ENCODE measurements at regions not wholly inside any gene's neighbourhood (a gene's known extent, or its start where the extent isn't known, plus 50 kb on each side); places are given as distances from the start of the nearest gene placed in this dataset.
"Not testable (repeated sequence)": the region's sequence is repeated elsewhere in the genome, so short reads cannot be mapped to it uniquely, and the experiment has no call there.

DNA sequence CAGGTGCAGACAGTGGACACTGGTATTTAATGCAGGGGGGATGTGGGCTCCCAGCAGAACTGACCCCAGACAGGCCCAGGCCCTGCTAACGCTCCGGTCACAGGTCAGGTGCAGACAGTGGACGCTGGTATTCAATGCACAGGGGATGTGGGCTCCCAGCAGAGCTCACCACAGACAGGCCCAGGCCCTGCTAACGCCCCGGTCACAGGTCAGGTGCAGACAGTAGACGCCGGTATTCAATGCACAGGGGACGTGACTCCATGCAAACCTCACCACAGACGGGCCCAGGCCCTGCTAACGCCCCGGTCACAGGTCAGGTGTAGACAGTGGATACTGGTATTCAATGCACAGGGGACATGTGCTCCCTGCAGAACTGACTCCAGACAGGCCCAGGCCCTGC lies 98.0 kb downstream of the SHOX start:
- H3K27me3 ChIP-seq (ENCODE audit: low read length); ATAC-seq; H3K79me2 ChIP-seq (ENCODE audit: low read length); H3K9me2 ChIP-seq (replicated peaks; ENCODE audit: low read length); H3K27ac ChIP-seq (ENCODE audit: low read length); BruUV-seq (replicated peaks); DNase-seq; H3K4me3 ChIP-seq (ENCODE audit: low read length); H3K36me3 ChIP-seq (ENCODE audit: low read depth, low read length); H3K4me2 ChIP-seq (ENCODE audit: low read length); H2AFZ ChIP-seq (ENCODE audit: low read length); CTCF ChIA-PET; H3K9ac ChIP-seq (ENCODE audit: low read length); H3F3A ChIP-seq (ENCODE audit: low read length, unreplicated experiment); POLR2A ChIA-PET (ENCODE audit: unreplicated experiment); H4K20me1 ChIP-seq (ENCODE audit: low read length); H3K9me3 ChIP-seq (ENCODE audit: low read length); intact Hi-C loops (cut with micrococcal nuclease); H3K4me1 ChIP-seq (ENCODE audit: insufficient read depth, low read length): not testable (repeated sequence)

DNA sequence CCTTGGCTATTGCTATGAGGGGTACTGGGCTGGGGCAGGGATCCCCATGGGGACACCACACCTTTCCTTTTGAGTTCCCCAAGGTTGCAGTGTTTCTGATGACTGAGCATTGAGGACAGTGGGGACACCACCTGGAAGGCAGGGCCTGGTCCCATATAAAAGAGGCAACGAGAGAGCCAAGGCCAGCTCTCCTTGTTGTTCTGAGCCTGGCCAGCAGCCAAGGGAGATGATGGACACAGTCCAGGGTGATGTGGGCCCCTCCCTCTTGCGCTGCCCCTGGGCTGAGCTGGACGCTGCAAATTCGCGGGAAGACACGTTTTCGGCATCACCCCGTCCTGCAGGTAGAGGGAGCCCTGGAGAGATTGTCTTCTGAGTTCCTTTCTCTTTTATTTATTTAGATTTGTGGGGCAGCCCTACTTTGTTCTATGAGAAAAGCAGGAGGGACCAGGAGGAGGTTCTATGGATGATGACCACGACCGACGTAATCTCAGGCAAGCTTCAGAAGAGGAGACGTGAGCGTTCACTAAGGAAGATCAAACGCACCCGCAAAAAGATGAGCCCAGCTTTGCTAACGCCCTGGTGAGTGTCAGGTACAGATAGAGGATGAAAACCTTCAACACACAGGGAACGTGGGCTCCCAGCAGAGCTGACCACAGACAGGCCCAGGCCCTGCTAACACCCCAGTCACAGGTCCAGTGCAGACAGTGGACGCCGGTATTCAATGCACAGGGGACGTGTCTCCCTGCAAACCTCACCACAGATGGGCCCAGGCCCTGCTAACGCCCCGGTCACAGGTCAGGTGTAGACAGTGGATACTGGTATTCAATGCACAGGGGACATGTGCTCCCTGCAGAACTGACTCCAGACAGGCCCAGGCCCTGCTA lies 97.4 kb downstream of the SHOX start:
- no peak; the same call in 1 of the 2 replicates for ATAC-seq

DNA sequence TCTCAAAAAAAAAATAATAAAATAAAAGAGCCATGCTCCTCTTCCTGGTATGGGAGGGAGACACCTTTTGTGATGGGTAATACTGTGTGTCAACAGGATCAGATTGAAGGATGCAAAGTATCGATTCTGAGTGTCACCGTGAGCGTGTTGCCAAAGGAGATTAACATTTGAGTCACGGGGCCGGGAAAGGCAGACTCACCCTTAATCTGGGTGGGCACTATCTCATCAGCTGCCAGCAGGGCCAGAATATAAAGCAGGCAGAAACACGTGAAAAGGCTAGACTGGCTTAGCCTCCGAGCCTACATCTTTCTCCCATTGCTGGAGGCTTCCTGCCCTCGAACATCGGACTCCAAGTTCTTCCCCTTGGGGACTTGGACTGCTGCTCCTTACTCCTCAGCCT lies 95.4 kb downstream of the SHOX start:
- ATAC-seq, result no peak
- H2AFZ ChIP-seq (ENCODE audit: low read length), result no peak overlapping the region
- no peaks in the 10 kb centered on the region for H3K36me3 ChIP-seq (ENCODE audit: low read depth, low read length)
- no peaks in the 10 kb centered on the region for H3K27me3 ChIP-seq (ENCODE audit: low read length)
- no peaks in the 10 kb centered on the region for H3K9me3 ChIP-seq (ENCODE audit: low read length)
- DNase-seq, result no peak
- H4K20me1 ChIP-seq (ENCODE audit: low read length), result no peaks in the 10 kb centered on the region
- no peak overlapping the region for H3K9ac ChIP-seq (ENCODE audit: low read length)
- ChIA-PET POLR2A (ENCODE audit: unreplicated experiment) (no interaction called here), CTCF (no interaction called here)
- H3K79me2 ChIP-seq (ENCODE audit: low read length), result no peaks in the 10 kb centered on the region
- no peak overlapping the region for H3K4me3 ChIP-seq (ENCODE audit: low read length)
- intact Hi-C loops (cut with micrococcal nuclease), result no loop called here
- H3K4me1 ChIP-seq (ENCODE audit: insufficient read depth, low read length), result no peaks in the 10 kb centered on the region
- no peaks in the 10 kb centered on the region for H3K9me2 ChIP-seq (replicated peaks; ENCODE audit: low read length)
- H3F3A ChIP-seq (ENCODE audit: low read length, unreplicated experiment), result no peaks in the 10 kb centered on the region
- H3K27ac ChIP-seq (ENCODE audit: low read length), result no peak overlapping the region
- BruUV-seq (replicated peaks), result no TSS peak
- TF ChIP-seq EZH2phosphoT487 (IDR thresholded peaks at IDR 0.05; ENCODE audit: borderline replicate concordance, low read length) (no peak), EZH2 (IDR thresholded peaks at IDR 0.05; ENCODE audit: low read length, unreplicated experiment) (no peak)
- TF ChIP-seq, protein P1, sequence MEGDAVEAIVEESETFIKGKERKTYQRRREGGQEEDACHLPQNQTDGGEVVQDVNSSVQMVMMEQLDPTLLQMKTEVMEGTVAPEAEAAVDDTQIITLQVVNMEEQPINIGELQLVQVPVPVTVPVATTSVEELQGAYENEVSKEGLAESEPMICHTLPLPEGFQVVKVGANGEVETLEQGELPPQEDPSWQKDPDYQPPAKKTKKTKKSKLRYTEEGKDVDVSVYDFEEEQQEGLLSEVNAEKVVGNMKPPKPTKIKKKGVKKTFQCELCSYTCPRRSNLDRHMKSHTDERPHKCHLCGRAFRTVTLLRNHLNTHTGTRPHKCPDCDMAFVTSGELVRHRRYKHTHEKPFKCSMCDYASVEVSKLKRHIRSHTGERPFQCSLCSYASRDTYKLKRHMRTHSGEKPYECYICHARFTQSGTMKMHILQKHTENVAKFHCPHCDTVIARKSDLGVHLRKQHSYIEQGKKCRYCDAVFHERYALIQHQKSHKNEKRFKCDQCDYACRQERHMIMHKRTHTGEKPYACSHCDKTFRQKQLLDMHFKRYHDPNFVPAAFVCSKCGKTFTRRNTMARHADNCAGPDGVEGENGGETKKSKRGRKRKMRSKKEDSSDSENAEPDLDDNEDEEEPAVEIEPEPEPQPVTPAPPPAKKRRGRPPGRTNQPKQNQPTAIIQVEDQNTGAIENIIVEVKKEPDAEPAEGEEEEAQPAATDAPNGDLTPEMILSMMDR (conservative IDR thresholded peaks at IDR 0.05; ENCODE audit: low read depth, low read length), result no peak
- H3K4me2 ChIP-seq (ENCODE audit: low read length), result no peak overlapping the region

More for the DNA sequence above, 97.4 kb downstream of the SHOX start:
- Histone ChIP-seq H3K79me2 (ENCODE audit: low read length) (no peaks in the 10 kb centered on the region), H3K4me2 (ENCODE audit: low read length) (no peak overlapping the region), H3K27me3 (ENCODE audit: low read length) (no peaks in the 10 kb centered on the region), H3K36me3 (ENCODE audit: low read depth, low read length) (no peaks in the 10 kb centered on the region), H3K4me1 (ENCODE audit: insufficient read depth, low read length) (no peaks in the 10 kb centered on the region), H2AFZ (ENCODE audit: low read length) (no peak overlapping the region), H3K9me3 (ENCODE audit: low read length) (no peaks in the 10 kb centered on the region), H3K9me2 (replicated peaks; ENCODE audit: low read length) (no peaks in the 10 kb centered on the region), H3F3A (ENCODE audit: low read length, unreplicated experiment) (no peaks in the 10 kb centered on the region), H3K27ac (ENCODE audit: low read length) (no peak overlapping the region), H3K4me3 (ENCODE audit: low read length) (no peak overlapping the region), H3K9ac (ENCODE audit: low read length) (no peak overlapping the region), H4K20me1 (ENCODE audit: low read length) (no peaks in the 10 kb centered on the region)
- peak; percentile 36 for DNase-seq
- ChIA-PET POLR2A (ENCODE audit: unreplicated experiment) (no interaction called here), CTCF (no interaction called here)
- BruUV-seq (replicated peaks), result no TSS peak
- intact Hi-C loops (cut with micrococcal nuclease), result no loop called here
- no peak for TF ChIP-seq EZH2 (IDR thresholded peaks at IDR 0.05; ENCODE audit: low read length, unreplicated experiment)
- TF ChIP-seq, protein P1 (conservative IDR thresholded peaks at IDR 0.05; ENCODE audit: low read depth, low read length), result peak; percentile 51

Measured in PC-3 (cell line).